ENCODE measurements at regions not wholly inside any gene's neighbourhood (a gene's known extent, or its start where the extent isn't known, plus 50 kb on each side); places are given as distances from the start of the nearest gene placed in this dataset.
"Not testable (repeated sequence)": the region's sequence is repeated elsewhere in the genome, so short reads cannot be mapped to it uniquely, and the experiment has no call there.

GRCh38 chr16:65749506-65749905 lies 617.0 kb upstream of the CDH5 start:
- TF ChIP-seq POU2F2 (IDR thresholded peaks at IDR 0.05; ENCODE audit: low read depth, low read length) (no peak), PAX5 (IDR thresholded peaks at IDR 0.05; ENCODE audit: insufficient read depth, low read length, severe bottlenecking) (no peak), POLR2AphosphoS5 (IDR thresholded peaks at IDR 0.05; ENCODE audit: low read depth, low read length) (no peak), POLR2A (IDR thresholded peaks at IDR 0.05; ENCODE audit: low read depth, low read length) (no peak), SPI1 (IDR thresholded peaks at IDR 0.05; ENCODE audit: low read depth, low read length) (no peak), TAF1 (IDR thresholded peaks at IDR 0.05; ENCODE audit: low read depth, low read length) (no peak)
- FAIRE-seq (no peak), DNase-seq (ENCODE audit: insufficient read length, low spot score) (no peak)

GRCh38 chr16:65746941-65747340 lies 619.5 kb upstream of the CDH5 start:
- no peak for FAIRE-seq
- no peak for TF ChIP-seq POLR2A (IDR thresholded peaks at IDR 0.05; ENCODE audit: low read depth, low read length)
- TF ChIP-seq SPI1 (IDR thresholded peaks at IDR 0.05; ENCODE audit: low read depth, low read length) = no peak
- TF ChIP-seq POLR2AphosphoS5 (IDR thresholded peaks at IDR 0.05; ENCODE audit: low read depth, low read length) = no peak
- TF ChIP-seq POU2F2 (IDR thresholded peaks at IDR 0.05; ENCODE audit: low read depth, low read length) = no peak
- no peak for TF ChIP-seq TAF1 (IDR thresholded peaks at IDR 0.05; ENCODE audit: low read depth, low read length)
- TF ChIP-seq PAX5 (IDR thresholded peaks at IDR 0.05; ENCODE audit: insufficient read depth, low read length, severe bottlenecking) = no peak

GRCh38 chr16:65745201-65745708 lies 621.2 kb upstream of the CDH5 start:
- no peak for DNase-seq (ENCODE audit: insufficient read length, low spot score)
- TF ChIP-seq POLR2A (IDR thresholded peaks at IDR 0.05; ENCODE audit: low read depth, low read length) (no peak), PAX5 (IDR thresholded peaks at IDR 0.05; ENCODE audit: insufficient read depth, low read length, severe bottlenecking) (no peak), SPI1 (IDR thresholded peaks at IDR 0.05; ENCODE audit: low read depth, low read length) (no peak), POLR2AphosphoS5 (IDR thresholded peaks at IDR 0.05; ENCODE audit: low read depth, low read length) (no peak), TAF1 (IDR thresholded peaks at IDR 0.05; ENCODE audit: low read depth, low read length) (no peak), POU2F2 (IDR thresholded peaks at IDR 0.05; ENCODE audit: low read depth, low read length) (no peak)
- no peak for FAIRE-seq

More at GRCh38 chr16:65746941-65747340, 619.5 kb upstream of the CDH5 start:
- no peak for DNase-seq (ENCODE audit: insufficient read length, low spot score)

DNA sequence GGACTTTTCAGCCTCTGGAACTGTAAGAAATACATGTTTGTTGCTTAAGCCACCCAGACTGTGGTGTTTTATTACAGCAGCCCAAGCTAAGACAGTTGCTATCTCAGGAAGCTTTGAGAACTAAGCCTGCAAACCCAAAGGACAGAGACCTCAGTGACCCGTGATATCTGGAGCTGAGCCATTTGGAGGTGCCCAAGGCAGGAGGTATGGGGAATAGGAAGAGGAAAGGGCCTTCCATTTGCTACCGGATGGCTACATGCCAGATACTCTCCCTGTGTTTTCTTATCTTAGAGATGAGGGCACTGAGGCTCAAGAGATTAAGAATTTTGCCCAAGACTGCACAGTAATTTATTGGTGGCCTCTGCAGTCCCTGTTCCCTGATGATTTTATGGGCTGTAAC lies 622.1 kb upstream of the CDH5 start:
- TF ChIP-seq PAX5 (IDR thresholded peaks at IDR 0.05; ENCODE audit: insufficient read depth, low read length, severe bottlenecking) (no peak), POU2F2 (IDR thresholded peaks at IDR 0.05; ENCODE audit: low read depth, low read length) (no peak), POLR2A (IDR thresholded peaks at IDR 0.05; ENCODE audit: low read depth, low read length) (no peak), SPI1 (IDR thresholded peaks at IDR 0.05; ENCODE audit: low read depth, low read length) (no peak), POLR2AphosphoS5 (IDR thresholded peaks at IDR 0.05; ENCODE audit: low read depth, low read length) (no peak), TAF1 (IDR thresholded peaks at IDR 0.05; ENCODE audit: low read depth, low read length) (no peak)
- no peak for DNase-seq (ENCODE audit: insufficient read length, low spot score)
- no peak for FAIRE-seq

GRCh38 chr16:65743558-65743957 lies 621.7 kb upstream of the CDH11 start:
- no peak for DNase-seq (ENCODE audit: insufficient read length, low spot score)
- TF ChIP-seq POU2F2 (IDR thresholded peaks at IDR 0.05; ENCODE audit: low read depth, low read length) (no peak), SPI1 (IDR thresholded peaks at IDR 0.05; ENCODE audit: low read depth, low read length) (peak; percentile 68)
- FAIRE-seq = no peak

DNA sequence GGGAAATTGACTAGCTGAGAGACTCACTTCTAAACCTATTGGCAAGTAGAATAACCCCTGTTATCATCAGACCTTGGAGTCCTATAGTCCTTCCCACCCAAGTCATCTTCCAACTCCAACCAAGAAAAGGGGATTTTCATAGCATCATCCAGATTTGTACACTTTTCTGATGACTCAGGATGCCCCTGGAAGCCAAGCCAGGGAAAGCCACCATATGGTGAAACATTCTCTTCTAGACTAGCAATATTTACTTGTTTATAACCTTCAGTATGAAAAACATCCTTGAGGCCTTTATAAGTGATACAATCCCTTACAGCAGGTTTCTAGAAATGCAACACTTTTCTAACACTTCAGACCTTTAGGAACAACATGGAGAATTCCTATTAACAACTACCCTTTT lies 618.8 kb upstream of the CDH11 start:
- DNase-seq (ENCODE audit: insufficient read length, low spot score) (no peak), FAIRE-seq (no peak)
- no peak for TF ChIP-seq SPI1 (IDR thresholded peaks at IDR 0.05; ENCODE audit: low read depth, low read length)

- TF ChIP-seq POU2F2 (IDR thresholded peaks at IDR 0.05; ENCODE audit: low read depth, low read length) (no peak), TAF1 (IDR thresholded peaks at IDR 0.05; ENCODE audit: low read depth, low read length) (no peak), POLR2AphosphoS5 (IDR thresholded peaks at IDR 0.05; ENCODE audit: low read depth, low read length) (no peak), SPI1 (IDR thresholded peaks at IDR 0.05; ENCODE audit: low read depth, low read length) (no peak), PAX5 (IDR thresholded peaks at IDR 0.05; ENCODE audit: insufficient read depth, low read length, severe bottlenecking) (no peak), POLR2A (IDR thresholded peaks at IDR 0.05; ENCODE audit: low read depth, low read length) (no peak)
- FAIRE-seq = no peak
- DNase-seq (ENCODE audit: insufficient read length, low spot score) = no peak
Observed at GRCh38 chr16:65739518-65739917, 617.7 kb upstream of the CDH11 start.

DNA sequence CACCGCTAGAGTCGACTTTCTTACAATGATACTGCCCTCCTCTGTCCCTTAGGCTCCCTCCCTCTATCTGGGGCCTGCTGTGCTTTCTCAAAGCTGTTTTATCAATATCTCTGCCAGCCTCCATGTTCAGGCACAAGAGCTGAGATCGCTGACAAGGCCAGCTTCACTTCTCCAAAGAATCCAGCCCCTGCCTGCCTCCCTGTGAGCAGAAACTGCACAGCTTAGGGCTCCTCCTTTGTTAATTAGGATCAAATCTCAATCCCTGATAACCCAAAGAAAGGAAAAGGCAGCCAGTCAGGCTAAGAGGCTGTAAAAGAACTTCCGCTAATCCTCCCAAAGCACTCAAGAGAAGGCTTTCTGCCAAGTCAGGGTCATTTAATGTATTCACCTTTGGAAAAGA lies 616.0 kb upstream of the CDH11 start:
- no peak for DNase-seq (ENCODE audit: insufficient read length, low spot score)
- FAIRE-seq = no peak

DNA sequence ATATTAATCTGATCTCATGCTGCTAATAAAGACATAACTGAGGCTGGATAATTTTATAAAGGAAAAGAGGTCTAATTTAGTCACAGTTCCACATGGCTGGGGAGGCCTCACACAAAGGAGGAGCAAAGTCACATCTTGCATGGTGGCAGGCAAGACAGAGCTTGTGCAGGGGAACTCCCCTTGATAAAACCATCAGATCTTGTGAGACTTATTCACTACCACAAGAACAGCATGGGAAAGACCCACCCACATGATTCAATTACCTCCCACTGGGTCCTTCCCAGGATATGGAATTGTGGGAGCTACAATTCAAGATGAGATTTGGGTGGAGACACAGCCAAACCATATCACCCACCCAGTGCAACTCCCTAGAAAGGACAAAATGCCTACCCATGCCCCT lies 613.8 kb upstream of the CDH11 start:
- DNase-seq (ENCODE audit: insufficient read length, low spot score); FAIRE-seq: not testable (repeated sequence)

More for the DNA sequence above, 616.0 kb upstream of the CDH11 start:
- TF ChIP-seq SPI1 (IDR thresholded peaks at IDR 0.05; ENCODE audit: low read depth, low read length) = no peak
- no peak for TF ChIP-seq PAX5 (IDR thresholded peaks at IDR 0.05; ENCODE audit: insufficient read depth, low read length, severe bottlenecking)

- no peak for FAIRE-seq
Observed at GRCh38 chr16:65733721-65734120, 611.9 kb upstream of the CDH11 start.

DNA sequence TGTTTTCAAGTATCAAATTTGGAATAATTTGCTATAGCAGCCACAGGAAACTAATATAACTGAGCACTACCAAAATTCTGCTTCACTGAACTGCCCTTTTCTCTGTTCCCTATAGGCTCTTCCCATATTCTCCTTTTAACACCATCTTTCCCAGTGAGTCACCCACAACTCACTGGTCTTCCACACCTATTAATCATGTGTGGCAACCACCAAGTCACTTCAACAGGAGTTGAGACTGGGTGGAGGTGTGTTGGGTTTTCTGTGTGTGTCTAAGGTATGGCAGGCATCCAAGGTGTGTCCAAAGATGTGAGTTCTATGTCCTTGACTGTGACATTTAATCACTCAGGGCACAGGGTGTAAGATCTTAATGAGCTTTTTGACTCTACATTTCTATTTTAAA lies 610.0 kb upstream of the CDH11 start:
- DNase-seq (ENCODE audit: insufficient read length, low spot score) (no peak), FAIRE-seq (no peak)
- TF ChIP-seq TAF1 (IDR thresholded peaks at IDR 0.05; ENCODE audit: low read depth, low read length) = no peak
- TF ChIP-seq SPI1 (IDR thresholded peaks at IDR 0.05; ENCODE audit: low read depth, low read length) = no peak
- TF ChIP-seq POLR2AphosphoS5 (IDR thresholded peaks at IDR 0.05; ENCODE audit: low read depth, low read length) = no peak
- TF ChIP-seq POLR2A (IDR thresholded peaks at IDR 0.05; ENCODE audit: low read depth, low read length) = no peak
- TF ChIP-seq PAX5 (IDR thresholded peaks at IDR 0.05; ENCODE audit: insufficient read depth, low read length, severe bottlenecking) = no peak
- no peak for TF ChIP-seq POU2F2 (IDR thresholded peaks at IDR 0.05; ENCODE audit: low read depth, low read length)

More at GRCh38 chr16:65733721-65734120, 611.9 kb upstream of the CDH11 start:
- no peak for TF ChIP-seq PAX5 (IDR thresholded peaks at IDR 0.05; ENCODE audit: insufficient read depth, low read length, severe bottlenecking)
- no peak for TF ChIP-seq SPI1 (IDR thresholded peaks at IDR 0.05; ENCODE audit: low read depth, low read length)
- no peak for TF ChIP-seq TAF1 (IDR thresholded peaks at IDR 0.05; ENCODE audit: low read depth, low read length)
- TF ChIP-seq POLR2A (IDR thresholded peaks at IDR 0.05; ENCODE audit: low read depth, low read length) = no peak
- TF ChIP-seq POU2F2 (IDR thresholded peaks at IDR 0.05; ENCODE audit: low read depth, low read length) = no peak
- TF ChIP-seq POLR2AphosphoS5 (IDR thresholded peaks at IDR 0.05; ENCODE audit: low read depth, low read length) = no peak
- no peak for DNase-seq (ENCODE audit: insufficient read length, low spot score)
